K562 (cell line): ENCODE measurements at regions not wholly inside any gene's neighbourhood (a gene's known extent, or its start where the extent isn't known, plus 50 kb on each side); places are given as distances from the start of the nearest gene placed in this dataset.

ENCODE experiments used
- ATAC-seq: fragments of 200-7000 bp; cut with Tn5 transposase; 3 replicates; pipeline ENCODE4 v1.9.1; 2020; ENCODE audit warnings: moderate library complexity
- BruUV-seq: library from RNA; stranded (reverse); fragments of 400-500 nt; replicated peaks from 2 replicates; lab custom pipeline; 2021; lab: Mats Ljungman, UMichigan
- CTCF ChIA-PET: fragments of 300-600 bp; formaldehyde crosslinking; extraction: SDS; loops from one replicate; lab custom pipeline; 2021; ENCODE audit warnings: low intra/inter-chr PET ratio; lab: Yijun Ruan, JAX
- POLR2A ChIA-PET: fragments of 300-600, 350-650 bp; sonication (Branson Sonifier 250); formaldehyde crosslinking; extraction: SDS; loops from one replicate; lab custom pipeline; 2021; ENCODE audit warnings: antibody characterized with exemption, inconsistent platforms; lab: Yijun Ruan, JAX
- DNase-seq, 4 experiments: peaks; one replicate each; pipeline versions ENCODE4 v3.0.0 to v3.0.0-alpha.2; 2011 to 2018; ENCODE audit warnings: low spot score in 3 of 4, mixed read lengths in 3 of 4; ENCODE audit errors: extremely low read depth in 1 of 4
- FAIRE-seq: peaks from 2 replicates; lab custom pipeline; 2011; peaks lifted over from hg19 to GRCh38; lab: Jason Lieb, UNC
- H2AFZ ChIP-seq: 2 replicates; pipeline ENCODE4 v1.6.0; 2011; ENCODE audit warnings: low read depth, low read length, control low read depth, inconsistent platforms
- H3K27ac ChIP-seq: fragments of 200-600 bp; 3 replicates; pipeline ENCODE4 v1.8.0; 2011; ENCODE audit warnings: low read depth, mild to moderate bottlenecking, control low read depth, inconsistent platforms, low read length, moderate library complexity, mixed read lengths; ENCODE audit errors: extremely low read depth
- H3K27me3 ChIP-seq, 2 experiments: fragments of 300-600 bp in 1 of 2; 2 replicates in 1 of 2; 3 replicates in 1 of 2; pipeline versions ENCODE4 v1.6.0 to v1.8.0; 2011; ENCODE audit warnings: inconsistent platforms in 2 of 2, low read length in 2 of 2, mild to moderate bottlenecking in 1 of 2, mixed read lengths in 1 of 2, moderate library complexity in 1 of 2; ENCODE audit not compliant: control insufficient read depth in 2 of 2, insufficient read depth in 2 of 2
- H3K36me3 ChIP-seq: fragments of 300-600 bp; 3 replicates; pipeline ENCODE4 v1.8.0; 2011; ENCODE audit warnings: mild to moderate bottlenecking, low read length, inconsistent platforms; ENCODE audit not compliant: control insufficient read depth, insufficient read depth
- H3K4me1 ChIP-seq, 2 experiments: fragments of 200-600 bp in 1 of 2; replicated peaks in 1 of 2; 2 replicates in 1 of 2; 3 replicates in 1 of 2; pipeline versions ENCODE4 v1.5.1 to v1.8.0; 2011; ENCODE audit warnings: inconsistent platforms in 2 of 2, low read length in 2 of 2, mild to moderate bottlenecking in 1 of 2, mixed read lengths in 1 of 2, moderate library complexity in 1 of 2; ENCODE audit not compliant: control insufficient read depth in 2 of 2, insufficient read depth in 2 of 2
- H3K4me2 ChIP-seq: 2 replicates; pipeline ENCODE4 v1.6.1; 2011; ENCODE audit warnings: low read length, control low read depth, inconsistent platforms, mixed read lengths; ENCODE audit not compliant: insufficient read depth
- H3K4me3 ChIP-seq: fragments of 200-600 bp; sonication (generic), shearing (Covaris generic); 2 replicates; pipeline ENCODE4 v1.5.1; 2016; ENCODE audit warnings: control low read depth, inconsistent platforms
- H3K79me2 ChIP-seq: fragments of 200-600 bp; 3 replicates; pipeline ENCODE4 v1.8.0; 2011; ENCODE audit warnings: low read length, inconsistent platforms; ENCODE audit not compliant: control insufficient read depth, insufficient read depth
- H3K9ac ChIP-seq, 2 experiments: 2 replicates each; pipeline versions ENCODE4 v1.6.0 to v1.6.1; 2011; ENCODE audit warnings: low read depth in 2 of 2, low read length in 2 of 2, control low read depth in 1 of 2, inconsistent platforms in 1 of 2, mild to moderate bottlenecking in 1 of 2, mixed read lengths in 1 of 2; ENCODE audit not compliant: insufficient read depth in 1 of 2
- H3K9me1 ChIP-seq: one replicate; pipeline ENCODE4 v1.6.0; 2011; ENCODE audit warnings: inconsistent platforms, mild to moderate bottlenecking, low read length, moderate library complexity; ENCODE audit not compliant: control insufficient read depth, insufficient read depth
- H3K9me3 ChIP-seq: replicated peaks from 2 replicates; pipeline ENCODE4 v1.5.1; 2011; ENCODE audit warnings: low read depth, low read length, inconsistent platforms; ENCODE audit not compliant: control insufficient read depth, insufficient read depth
- H4K20me1 ChIP-seq: replicated peaks from 2 replicates; pipeline ENCODE4 v1.6.1; 2011; ENCODE audit warnings: low read length, inconsistent platforms, mixed read lengths; ENCODE audit not compliant: control insufficient read depth, insufficient read depth
- CREBBP ChIP-seq: IDR thresholded peaks from one replicate; pipeline ENCODE4 v1.6.1; 2012; ENCODE audit warnings: low read depth, mild to moderate bottlenecking, control low read depth, inconsistent platforms, low read length
- ETV5 ChIP-seq: sonication (generic); formaldehyde crosslinking; IDR thresholded peaks from 2 replicates; pipeline ENCODE4 v1.4.0; 2020; ENCODE audit warnings: low read depth, mild to moderate bottlenecking, missing genetic modification reagents
- FIP1L1 ChIP-seq: fragments of 200-400 bp; formaldehyde crosslinking; IDR thresholded peaks from 2 replicates; pipeline ENCODE4 v1.6.1; 2018; ENCODE audit warnings: mild to moderate bottlenecking, low read depth, low read length; ENCODE audit not compliant: poor library complexity, severe bottlenecking
- HNRNPK ChIP-seq: fragments of 200-400 bp; formaldehyde crosslinking; IDR thresholded peaks from one replicate; pipeline ENCODE4 v1.6.1; 2018; ENCODE audit warnings: mild to moderate bottlenecking, low read depth, low read length; ENCODE audit not compliant: poor library complexity, severe bottlenecking
- KLF1 ChIP-seq: fragments of 450-650 bp; IDR thresholded peaks from 2 replicates; pipeline ENCODE4 v1.6.1; 2016; ENCODE audit warnings: missing genetic modification characterization, missing compliant biosample characterization
- NFRKB ChIP-seq: fragments of 450-650 bp; IDR thresholded peaks from 2 replicates; pipeline ENCODE4 v1.6.1; 2016; ENCODE audit warnings: low read depth
- SIRT6 ChIP-seq: IDR thresholded peaks from one replicate; pipeline ENCODE4 v1.6.1; 2012; ENCODE audit warnings: low read depth, mild to moderate bottlenecking, control low read depth, inconsistent platforms, low read length, moderate library complexity
- SMAD2 ChIP-seq: fragments of 150-350 bp; IDR thresholded peaks from 2 replicates; pipeline ENCODE4 v1.6.1; 2014; ENCODE audit warnings: low read depth, mild to moderate bottlenecking, low read length
- SRF ChIP-seq, 2 experiments: fragments of 250-450, 450-650 bp in 1 of 2; sonication (Bioruptor Pico) in 1 of 2; sonication (generic) in 1 of 2; formaldehyde crosslinking; IDR thresholded peaks; 2 replicates each; pipeline versions ENCODE4 v1.5.0 to v1.5.1; 2020 to 2022; ENCODE audit warnings: mild to moderate bottlenecking in 1 of 2, missing genetic modification reagents in 1 of 2
- TRIM28 ChIP-seq: fragments of 450-650 bp; IDR thresholded peaks from 2 replicates; pipeline ENCODE4 v1.6.1; 2017
- ZBTB17 ChIP-seq: fragments of 450-650 bp; formaldehyde crosslinking; IDR thresholded peaks from 2 replicates; pipeline ENCODE4 v1.4.0; 2020; ENCODE audit warnings: mild to moderate bottlenecking
- ZNF699 ChIP-seq: fragments of 250-450 bp; sonication (Bioruptor Pico); IDR thresholded peaks from 2 replicates; pipeline ENCODE4 v1.8.0; 2021; ENCODE audit warnings: mild to moderate bottlenecking, moderate library complexity; ENCODE audit not compliant: insufficient replicate concordance
- WGBS: fragments of 100-300 bp; shearing (Covaris generic); methylation state at CpG from one replicate; pipeline ENCODE4 v1.1.6; 2016; ENCODE audit warnings: low coverage, mixed read lengths; ENCODE audit not compliant: insufficient coverage; ENCODE audit errors: missing lambda C conversion rate; 5-methylcytosine and 5-hydroxymethylcytosine counted together
- in situ Hi-C: fragments of 300-500 bp; cut with MboI; formaldehyde crosslinking; loops from 4 replicates; pipeline ENCODE4 v1.15.0; 2018; ENCODE audit warnings: inconsistent platforms, mixed read lengths
- intact Hi-C: fragments of 100-400 bp; cut with micrococcal nuclease; formaldehyde crosslinking; loops from 2 replicates; pipeline ENCODE4 v1.14.2; 2022
- TF ChIP-seq, protein P1 (sequence below): fragments of 250-450 bp; sonication (Bioruptor Pico); IDR thresholded peaks from 2 replicates; pipeline ENCODE4 v1.8.0; 2021; ENCODE audit warnings: borderline replicate concordance, mild to moderate bottlenecking, moderate library complexity; ENCODE audit not compliant: poor library complexity, severe bottlenecking

DNA sequence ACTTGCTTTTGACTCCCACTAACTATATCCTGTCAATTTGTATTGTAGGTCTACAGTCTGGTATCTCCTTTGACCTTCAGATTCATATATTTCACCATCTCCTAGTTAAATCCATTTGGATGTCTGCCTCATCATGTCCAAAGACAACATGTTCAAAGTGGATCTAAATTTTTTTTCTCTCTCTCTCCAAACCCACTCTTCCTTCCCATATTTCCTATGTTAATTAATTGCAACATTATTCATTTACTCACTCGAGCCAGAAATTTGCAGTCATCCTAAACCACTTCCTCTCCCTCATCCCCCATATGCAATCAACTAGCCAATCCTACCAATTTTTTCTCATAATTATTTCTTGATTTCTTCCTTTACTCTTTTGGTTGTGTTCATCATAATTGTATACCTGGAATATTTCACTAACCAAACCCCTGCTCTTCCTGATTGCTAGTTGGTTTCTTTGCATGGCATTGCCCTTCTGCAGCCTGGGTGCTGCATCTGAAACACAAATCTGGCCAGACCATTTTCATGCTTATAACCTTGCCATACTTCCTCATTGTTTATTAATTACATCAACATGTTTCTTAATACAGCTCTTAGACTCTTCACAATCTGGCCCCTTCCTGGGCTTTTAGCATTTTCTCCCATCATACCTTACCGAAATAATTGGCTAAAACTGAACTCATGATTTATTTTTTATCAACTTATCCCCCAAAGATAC lies 442.2 kb downstream of the ADAMTS20 start:
- H3K27ac ChIP-seq, result no peak overlapping the region
- TF ChIP-seq KLF1 (tag) (no peak), ETV5 (no peak), SIRT6 (no peak), HNRNPK (no peak), CREBBP (no peak), SRF (CRISPR knock-in tag; IDR thresholded peaks at IDR 0.05) (no peak), FIP1L1 (no peak), SMAD2 (no peak), ZBTB17 (no peak), ZNF699 (CRISPR knock-in tag) (no peak), NFRKB (no peak), TRIM28 (no peak)
- TF ChIP-seq, protein P1, sequence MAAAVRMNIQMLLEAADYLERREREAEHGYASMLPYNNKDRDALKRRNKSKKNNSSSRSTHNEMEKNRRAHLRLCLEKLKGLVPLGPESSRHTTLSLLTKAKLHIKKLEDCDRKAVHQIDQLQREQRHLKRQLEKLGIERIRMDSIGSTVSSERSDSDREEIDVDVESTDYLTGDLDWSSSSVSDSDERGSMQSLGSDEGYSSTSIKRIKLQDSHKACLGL (CRISPR knock-in tag), result no peak
- H3K9me3 ChIP-seq, result no peaks in the 10 kb centered on the region; the same call in 1 of the 2 replicates
- no peaks in the 10 kb centered on the region for H3K9me1 ChIP-seq
- no peak overlapping the region for H3K4me3 ChIP-seq
- FAIRE-seq, result no peak
- H4K20me1 ChIP-seq, result no peaks in the 10 kb centered on the region
- ChIA-PET CTCF (no interaction called here), POLR2A (no interaction called here)
- in situ Hi-C loops (no loop called here), intact Hi-C loops (no loop called here)
- BruUV-seq, result no TSS peak
- H3K4me1 ChIP-seq, result no peaks in the 10 kb centered on the region
- H3K4me2 ChIP-seq, result no peak overlapping the region
- 0% methylated on average over 2 of the region's 2 CpGs for WGBS
- no peak overlapping the region for H3K9ac ChIP-seq
- no peaks in the 10 kb centered on the region for H3K36me3 ChIP-seq
- no peak for DNase-seq
- no peak overlapping the region for H2AFZ ChIP-seq
- no peaks in the 10 kb centered on the region for H3K79me2 ChIP-seq
- no peaks in the 10 kb centered on the region for H3K27me3 ChIP-seq
- no peak for ATAC-seq
